D721Med (cell line): ENCODE measurements at regions not wholly inside any gene's neighbourhood (a gene's known extent, or its start where the extent isn't known, plus 50 kb on each side); places are given as distances from the start of the nearest gene placed in this dataset.
"Not testable (repeated sequence)": the region's sequence is repeated elsewhere in the genome, so short reads cannot be mapped to it uniquely, and the experiment has no call there.

Source experiments
- DNase-seq: peaks from one replicate; pipeline ENCODE4 v3.0.0; 2011; ENCODE audit warnings: low spot score; ENCODE audit not compliant: insufficient read length
- FAIRE-seq: peaks from 2 replicates; lab custom pipeline; 2011; peaks lifted over from hg19 to GRCh38; lab: Jason Lieb, UNC
- CTCF ChIP-seq: IDR thresholded peaks from 2 replicates; pipeline ENCODE4 v1.5.1; 2012; ENCODE audit warnings: mild to moderate bottlenecking, control low read depth; ENCODE audit not compliant: insufficient read depth; ENCODE audit errors: missing control alignments

GRCh38 chr5:91315701-91316100 lies 67.4 kb downstream of the ARRDC3 start:
- no peak for TF ChIP-seq CTCF
- DNase-seq = no peak
- no peak for FAIRE-seq

GRCh38 chr5:91313757-91314673 lies 69.1 kb downstream of the ARRDC3 start:
- DNase-seq (no peak), FAIRE-seq (no peak)
- no peak for TF ChIP-seq CTCF

GRCh38 chr5:91312698-91313097 lies 70.4 kb downstream of the ARRDC3 start:
- FAIRE-seq (no peak), DNase-seq (no peak)
- TF ChIP-seq CTCF = no peak

GRCh38 chr5:91311697-91312501 lies 71.2 kb downstream of the ARRDC3 start:
- TF ChIP-seq CTCF = no peak
- FAIRE-seq (no peak), DNase-seq (no peak)

- FAIRE-seq (no peak), DNase-seq (no peak)
- no peak for TF ChIP-seq CTCF
Observed at GRCh38 chr5:91311168-91311696, 71.9 kb downstream of the ARRDC3 start.

- not testable (repeated sequence) for FAIRE-seq, DNase-seq
Observed at GRCh38 chr5:91308157-91308556, 75.0 kb downstream of the ARRDC3 start.

- no peak for DNase-seq
- FAIRE-seq = no peak
- TF ChIP-seq CTCF = no peak
Observed at GRCh38 chr5:91307048-91307447, 76.1 kb downstream of the ARRDC3 start.
